HG02981 (cell line): ENCODE measurements at regions not wholly inside any gene's neighbourhood (a gene's known extent, or its start where the extent isn't known, plus 50 kb on each side); places are given as distances from the start of the nearest gene placed in this dataset.

Experiments
- ATAC-seq: cut with Tn5 transposase; IDR thresholded peaks from one replicate; pipeline ENCODE4 v1.9.1; 2021; ENCODE audit warnings: mild to moderate bottlenecking, moderate library complexity; ENCODE audit not compliant: unreplicated experiment

- no peak for ATAC-seq
These were observed 58.4 kb downstream of the HMHB1 start for GRCh38 chr5:143870362-143870761.

GRCh38 chr5:143870871-143871632, 59.1 kb downstream of the HMHB1 start:
- no peak for ATAC-seq

GRCh38 chr5:143871672-143872071, 59.7 kb downstream of the HMHB1 start:
- no peak for ATAC-seq

- ATAC-seq: no peak
These were observed 62.4 kb downstream of the HMHB1 start for GRCh38 chr5:143874312-143874711.

- ATAC-seq: no peak
These were observed 65.2 kb downstream of the HMHB1 start for GRCh38 chr5:143877196-143877595.

GRCh38 chr5:143878430-143878829, 66.5 kb downstream of the HMHB1 start:
- no peak for ATAC-seq

- no peak for ATAC-seq
These were observed 67.7 kb downstream of the HMHB1 start for GRCh38 chr5:143879646-143880045.

- ATAC-seq: no peak
These were observed 68.2 kb downstream of the HMHB1 start for GRCh38 chr5:143880178-143880577.

- no peak for ATAC-seq
These were observed 70.6 kb downstream of the HMHB1 start for GRCh38 chr5:143882520-143882919.

GRCh38 chr5:143886096-143886495, 74.1 kb downstream of the HMHB1 start:
- ATAC-seq: no peak

- ATAC-seq: no peak
These were observed 75.0 kb downstream of the HMHB1 start for GRCh38 chr5:143886651-143887638.

GRCh38 chr5:143887903-143888665, 76.1 kb downstream of the HMHB1 start:
- no peak for ATAC-seq

GRCh38 chr5:143888912-143889311, 77.0 kb downstream of the HMHB1 start:
- ATAC-seq: no peak

- no peak for ATAC-seq
These were observed 78.0 kb downstream of the HMHB1 start for GRCh38 chr5:143889986-143890385.

- no peak for ATAC-seq
These were observed 78.5 kb downstream of the HMHB1 start for GRCh38 chr5:143890487-143890886.

GRCh38 chr5:143892271-143892670, 80.3 kb downstream of the HMHB1 start:
- no peak for ATAC-seq

- no peak for ATAC-seq
These were observed 80.9 kb downstream of the HMHB1 start for GRCh38 chr5:143892908-143893307.

- ATAC-seq: no peak
These were observed 81.7 kb downstream of the HMHB1 start for GRCh38 chr5:143893638-143894037.

- ATAC-seq: no peak
These were observed 84.6 kb downstream of the HMHB1 start for GRCh38 chr5:143896516-143896915.

- ATAC-seq: no peak
These were observed 85.0 kb downstream of the HMHB1 start for GRCh38 chr5:143896966-143897365.

- no peak for ATAC-seq
These were observed 86.4 kb downstream of the HMHB1 start for GRCh38 chr5:143898381-143898780.
